ENCODE measurements at regions not wholly inside any gene's neighbourhood (a gene's known extent, or its start where the extent isn't known, plus 50 kb on each side); places are given as distances from the start of the nearest gene placed in this dataset.
"Not testable (repeated sequence)": the region's sequence is repeated elsewhere in the genome, so short reads cannot be mapped to it uniquely, and the experiment has no call there.

DNA sequence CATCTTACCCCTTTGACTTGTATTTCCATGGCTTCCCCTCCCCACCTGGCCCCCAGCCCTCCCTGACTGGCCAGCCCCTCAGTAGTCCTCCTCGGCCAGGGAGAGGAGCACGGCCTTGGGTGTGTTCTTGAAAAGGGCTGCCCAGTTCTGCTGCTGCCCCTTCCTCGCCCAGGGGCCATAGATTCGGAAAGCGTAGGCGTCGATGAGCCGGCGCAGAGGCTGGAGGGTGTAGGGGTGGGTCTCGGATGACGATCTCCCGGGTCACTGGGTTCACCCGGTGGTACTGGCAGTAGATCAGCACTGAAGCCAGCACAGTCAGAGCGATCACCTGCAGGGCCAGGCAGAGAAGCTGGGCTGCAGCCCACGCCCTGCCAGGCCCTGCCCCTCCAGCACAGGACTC lies 71.7 kb downstream of the ZNF479 start:
- H3K4me1 ChIP-seq; DNase-seq (ENCODE audit: low spot score in 2 of 2); H3K4me3 ChIP-seq; H3K36me3 ChIP-seq; H3K27ac ChIP-seq; H3K27me3 ChIP-seq: not testable (repeated sequence)
- peaks cover 11% of the 10 kb centered on the region for H3K9me3 ChIP-seq
- WGBS, result no CpG with 5 or more reads among the region's 15 CpGs

DNA sequence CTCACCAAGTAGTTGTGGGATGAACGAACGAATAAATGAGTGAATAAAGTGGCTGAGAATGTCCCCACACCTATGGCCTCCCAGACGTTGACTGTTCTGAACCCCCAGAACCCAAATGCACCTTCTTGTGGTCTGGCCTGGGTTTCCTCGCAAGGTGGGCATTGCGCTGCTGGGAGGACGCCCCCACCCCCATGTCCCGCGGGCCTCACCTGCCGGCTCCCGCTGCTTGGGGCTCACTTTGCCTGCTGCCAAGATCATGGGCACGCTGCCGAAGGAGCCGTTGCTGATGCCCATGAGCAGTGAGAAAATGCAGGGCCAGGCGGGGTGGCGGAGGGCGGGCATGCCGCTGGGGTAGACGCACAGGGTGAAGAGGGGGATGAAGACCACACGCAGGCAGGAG lies 115.9 kb downstream of the ZNF479 start:
- not testable (repeated sequence) for H3K36me3 ChIP-seq; H3K27ac ChIP-seq; H3K27me3 ChIP-seq; DNase-seq (ENCODE audit: low spot score in 2 of 2); H3K4me3 ChIP-seq; H3K9me3 ChIP-seq; H3K4me1 ChIP-seq
- no CpG with 5 or more reads among the region's 19 CpGs for WGBS

DNA sequence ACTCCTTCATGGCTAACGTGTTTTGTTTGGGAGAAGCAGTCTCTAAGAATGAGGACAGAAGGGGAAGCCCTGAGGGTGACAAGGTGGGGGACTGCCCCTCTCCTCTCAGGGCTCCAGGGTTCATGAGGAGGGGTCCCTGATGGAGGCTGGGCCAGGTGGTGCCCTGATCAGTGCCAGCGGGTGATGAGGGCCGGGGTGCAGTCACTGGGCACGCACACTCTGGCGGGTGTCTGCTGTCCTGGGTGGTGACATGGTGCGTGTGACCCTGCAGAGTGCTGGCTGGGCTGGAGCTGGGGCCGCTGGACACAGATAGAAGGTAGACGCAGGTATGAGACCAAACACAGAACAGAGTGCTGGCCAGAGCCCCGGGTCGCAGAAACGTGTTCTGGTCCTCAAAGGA lies 118.5 kb downstream of the ZNF479 start:
- no CpG with 5 or more reads among the region's 11 CpGs for WGBS
- peak in 1 of 2 donors; percentile 75 for DNase-seq (ENCODE audit: low spot score in 2 of 2)
- H3K4me1 ChIP-seq, H3K9me3 ChIP-seq, H3K27ac ChIP-seq, H3K36me3 ChIP-seq, H3K27me3 ChIP-seq, H3K4me3 ChIP-seq: not testable (repeated sequence)

DNA sequence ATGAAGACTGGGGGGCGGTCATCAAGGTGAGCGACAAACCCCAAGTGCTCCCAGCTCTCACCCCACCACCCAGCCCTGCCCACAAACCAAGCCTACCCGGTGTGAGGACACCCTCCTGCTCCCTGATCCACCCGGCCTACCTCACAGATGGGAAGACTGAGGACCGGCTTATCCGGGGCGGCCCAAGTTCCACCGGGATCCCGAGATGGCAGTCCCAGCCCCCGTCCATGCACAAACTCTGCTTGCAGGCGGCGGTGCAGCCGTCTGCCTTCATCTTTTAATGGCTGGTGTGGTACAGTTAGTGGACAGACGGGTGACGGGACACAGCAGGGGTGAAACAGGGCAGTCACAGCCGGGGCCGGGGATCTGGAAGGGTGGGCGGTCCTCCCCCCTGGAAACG lies 119.3 kb downstream of the ZNF479 start:
- H3K27ac ChIP-seq, H3K27me3 ChIP-seq, H3K4me1 ChIP-seq, H3K9me3 ChIP-seq, H3K36me3 ChIP-seq, H3K4me3 ChIP-seq: not testable (repeated sequence)
- DNase-seq (ENCODE audit: low spot score in 2 of 2), result peak in 1 of 2 donors; percentile 73
- WGBS, result no CpG with 5 or more reads among the region's 19 CpGs

DNA sequence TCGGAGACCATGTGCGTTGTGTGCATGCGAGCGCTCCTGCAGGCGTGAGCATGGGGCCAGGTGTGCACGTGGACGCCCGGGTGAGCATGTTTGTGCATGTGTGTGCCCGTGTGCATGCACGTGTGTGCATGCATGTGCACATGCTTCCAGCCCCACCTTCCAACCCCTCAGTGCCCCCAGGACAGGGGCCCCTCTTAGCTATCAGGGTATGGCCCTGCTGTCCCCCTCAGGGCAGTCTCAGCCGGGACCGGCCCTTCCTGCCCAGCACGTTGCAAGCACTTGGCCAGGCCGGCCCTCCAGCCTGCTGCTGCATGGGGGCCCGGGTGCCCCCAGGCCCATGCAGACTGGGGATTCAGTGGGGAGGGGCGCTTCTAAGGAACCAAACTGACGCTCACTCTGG lies 123.0 kb downstream of the ZNF479 start:
- DNase-seq (ENCODE audit: low spot score in 2 of 2), result peak in 1 of 2 donors; percentile 73
- not testable (repeated sequence) for H3K36me3 ChIP-seq, H3K4me3 ChIP-seq, H3K27ac ChIP-seq, H3K27me3 ChIP-seq, H3K9me3 ChIP-seq, H3K4me1 ChIP-seq
- WGBS, result no CpG with 5 or more reads among the region's 17 CpGs

DNA sequence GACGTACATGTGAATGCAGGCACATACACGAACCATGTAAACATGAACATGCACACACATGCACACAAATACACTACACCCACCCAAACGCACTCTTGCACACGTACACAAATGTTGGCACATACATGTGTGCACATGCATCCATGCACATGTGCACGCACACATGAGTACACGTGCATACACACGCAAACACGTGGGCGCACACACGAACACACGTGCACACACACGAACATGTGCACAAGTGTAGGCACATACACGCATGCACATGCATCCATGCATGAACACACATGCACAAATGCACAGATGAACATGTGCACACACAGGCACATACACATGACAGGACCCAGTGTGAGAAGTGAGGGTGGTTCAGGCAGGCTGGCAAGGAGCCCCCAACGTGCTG lies 126.3 kb downstream of the ZNF479 start:
- not testable (repeated sequence) for H3K36me3 ChIP-seq; H3K27ac ChIP-seq; H3K4me1 ChIP-seq; H3K4me3 ChIP-seq; H3K9me3 ChIP-seq; H3K27me3 ChIP-seq; DNase-seq (ENCODE audit: low spot score in 2 of 2)
- no CpG with 5 or more reads among the region's 14 CpGs for WGBS

DNA sequence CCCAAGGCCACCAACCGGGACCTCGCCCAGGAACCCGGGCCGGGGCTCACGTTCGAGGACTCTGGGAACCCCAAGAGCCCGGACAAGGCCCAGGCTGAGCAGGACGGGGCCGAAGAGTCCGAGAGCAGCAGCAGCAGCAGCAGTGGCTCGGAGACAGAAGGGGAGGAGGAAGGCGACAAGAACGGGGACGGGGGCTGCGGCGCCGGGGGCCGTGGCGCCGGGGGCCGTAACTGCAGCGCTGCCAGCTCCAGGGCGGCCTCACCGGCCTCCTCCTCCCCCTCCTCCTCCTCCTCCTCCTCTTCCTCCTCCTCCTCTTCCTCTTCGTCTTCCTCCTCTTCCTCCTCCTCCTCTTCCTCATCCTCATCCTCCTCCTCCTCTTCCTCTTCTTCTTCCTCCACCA lies 128.4 kb downstream of the ZNF479 start:
- H3K36me3 ChIP-seq; H3K4me3 ChIP-seq; DNase-seq (ENCODE audit: low spot score in 2 of 2); H3K9me3 ChIP-seq; H3K27me3 ChIP-seq; H3K27ac ChIP-seq; H3K4me1 ChIP-seq: not testable (repeated sequence)
- WGBS, result 91% methylated on average over 8 of the region's 25 CpGs

DNA sequence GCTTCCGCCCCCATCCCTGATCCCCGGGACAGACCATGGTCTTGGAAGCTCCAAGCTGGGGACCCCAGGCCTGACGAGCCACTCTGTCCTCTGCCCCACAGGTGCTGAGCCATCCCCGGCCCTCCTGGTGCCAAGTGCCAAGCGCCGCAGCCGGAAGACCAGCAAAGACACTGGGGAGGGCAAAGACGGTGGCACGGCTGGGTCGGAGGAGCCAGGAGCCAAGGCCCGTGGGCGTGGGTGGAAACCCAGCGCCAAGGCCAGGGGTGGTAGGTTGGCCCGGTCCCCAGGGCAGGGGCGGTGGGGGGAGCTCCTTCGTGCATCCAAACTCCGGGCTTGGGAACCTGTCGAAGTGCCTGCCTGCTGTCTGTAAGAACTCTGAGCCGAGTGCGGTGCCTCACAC lies 130.3 kb downstream of the ZNF479 start:
- not testable (repeated sequence) for H3K36me3 ChIP-seq; H3K4me3 ChIP-seq; H3K27ac ChIP-seq; H3K9me3 ChIP-seq; H3K4me1 ChIP-seq; H3K27me3 ChIP-seq; DNase-seq (ENCODE audit: low spot score in 2 of 2)
- WGBS, result 97% methylated on average over 9 of the region's 20 CpGs

DNA sequence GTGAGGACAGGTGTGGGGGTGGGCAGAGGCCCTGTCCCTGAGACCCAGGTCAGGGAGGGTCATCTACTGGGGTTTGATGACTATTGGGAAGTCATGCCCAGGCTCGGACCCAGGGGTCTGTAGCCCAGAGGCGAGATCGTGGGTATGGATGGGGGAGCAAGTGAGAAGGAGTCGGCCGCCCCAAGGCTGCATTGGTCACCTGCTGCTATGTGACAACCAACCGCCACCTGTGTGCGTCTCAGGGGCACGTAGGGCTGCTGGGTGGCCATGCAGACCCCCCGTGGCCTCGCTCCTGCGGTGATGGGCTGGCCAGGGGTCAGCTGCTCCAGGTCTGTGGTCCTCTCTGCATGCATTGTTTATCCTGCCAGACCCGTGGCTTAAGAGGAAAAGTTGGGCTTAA lies 138.5 kb downstream of the ZNF479 start:
- H3K27ac ChIP-seq, H3K27me3 ChIP-seq, H3K4me1 ChIP-seq, H3K36me3 ChIP-seq, H3K9me3 ChIP-seq, H3K4me3 ChIP-seq: not testable (repeated sequence)
- WGBS, result 83% methylated on average over 5 of the region's 12 CpGs
- DNase-seq (ENCODE audit: low spot score in 2 of 2), result peak in 1 of 2 donors; percentile 33

DNA sequence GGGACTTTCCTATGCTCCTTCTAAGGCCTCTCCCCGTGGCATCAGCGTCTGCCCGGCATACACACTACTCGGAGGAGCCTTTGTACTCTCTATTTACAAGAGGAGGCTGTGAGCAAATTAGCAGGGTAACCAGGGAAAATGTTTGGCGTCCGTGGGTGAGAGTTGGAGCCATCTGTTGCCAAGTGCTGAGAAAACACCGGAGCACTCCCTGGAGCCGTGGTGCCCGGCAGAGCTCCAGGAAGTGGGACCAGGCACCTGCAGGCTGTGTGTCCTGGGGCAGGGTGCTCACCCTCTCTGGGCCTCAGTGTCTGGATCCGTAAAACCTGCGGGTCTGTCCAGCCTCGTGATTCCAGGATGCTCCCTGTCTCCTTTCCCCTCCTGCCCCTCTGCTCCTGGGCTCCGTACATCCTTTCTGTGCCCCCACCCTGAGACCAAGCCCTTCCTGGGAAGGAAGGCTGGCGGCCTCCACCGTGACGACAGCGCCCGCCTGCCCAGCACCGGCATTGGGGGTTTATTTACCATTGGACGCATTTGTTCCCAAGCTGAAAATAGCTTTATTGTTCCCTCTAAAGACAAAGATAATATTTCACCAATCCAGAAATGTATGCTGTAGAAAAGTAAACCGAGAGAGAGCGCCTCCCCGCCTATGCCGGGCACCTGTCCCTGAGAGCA lies 174.4 kb downstream of the ZNF479 start:
- H3K4me1 ChIP-seq; H3K27ac ChIP-seq; H3K27me3 ChIP-seq; H3K9me3 ChIP-seq; H3K36me3 ChIP-seq; H3K4me3 ChIP-seq; DNase-seq (ENCODE audit: low spot score in 2 of 2): not testable (repeated sequence)
- WGBS, result no CpG with 5 or more reads among the region's 24 CpGs

DNA sequence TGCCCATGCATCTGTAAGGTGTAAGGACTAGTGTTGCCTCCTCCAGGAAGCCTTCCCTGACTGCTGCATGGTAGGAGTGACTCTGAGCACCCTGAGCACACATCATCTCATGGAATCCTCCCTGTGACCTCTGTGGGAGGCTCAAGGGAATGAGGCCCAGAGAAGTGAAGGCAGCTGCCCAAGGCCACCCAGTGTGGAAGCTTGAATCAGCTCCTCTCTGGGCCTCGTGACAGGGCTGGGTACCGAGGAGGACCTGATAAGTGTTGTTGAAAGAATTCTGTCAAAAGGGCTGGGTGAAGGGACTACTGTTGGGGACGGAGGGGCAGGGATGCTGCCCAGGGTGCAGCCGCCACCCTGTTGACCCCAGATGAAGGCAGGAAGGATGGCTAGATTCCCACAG lies 175.2 kb downstream of the ZNF479 start:
- no CpG with 5 or more reads among the region's 4 CpGs for WGBS
- not testable (repeated sequence) for H3K4me3 ChIP-seq; H3K36me3 ChIP-seq; H3K4me1 ChIP-seq; H3K27ac ChIP-seq; H3K9me3 ChIP-seq; H3K27me3 ChIP-seq; DNase-seq (ENCODE audit: low spot score in 2 of 2)

DNA sequence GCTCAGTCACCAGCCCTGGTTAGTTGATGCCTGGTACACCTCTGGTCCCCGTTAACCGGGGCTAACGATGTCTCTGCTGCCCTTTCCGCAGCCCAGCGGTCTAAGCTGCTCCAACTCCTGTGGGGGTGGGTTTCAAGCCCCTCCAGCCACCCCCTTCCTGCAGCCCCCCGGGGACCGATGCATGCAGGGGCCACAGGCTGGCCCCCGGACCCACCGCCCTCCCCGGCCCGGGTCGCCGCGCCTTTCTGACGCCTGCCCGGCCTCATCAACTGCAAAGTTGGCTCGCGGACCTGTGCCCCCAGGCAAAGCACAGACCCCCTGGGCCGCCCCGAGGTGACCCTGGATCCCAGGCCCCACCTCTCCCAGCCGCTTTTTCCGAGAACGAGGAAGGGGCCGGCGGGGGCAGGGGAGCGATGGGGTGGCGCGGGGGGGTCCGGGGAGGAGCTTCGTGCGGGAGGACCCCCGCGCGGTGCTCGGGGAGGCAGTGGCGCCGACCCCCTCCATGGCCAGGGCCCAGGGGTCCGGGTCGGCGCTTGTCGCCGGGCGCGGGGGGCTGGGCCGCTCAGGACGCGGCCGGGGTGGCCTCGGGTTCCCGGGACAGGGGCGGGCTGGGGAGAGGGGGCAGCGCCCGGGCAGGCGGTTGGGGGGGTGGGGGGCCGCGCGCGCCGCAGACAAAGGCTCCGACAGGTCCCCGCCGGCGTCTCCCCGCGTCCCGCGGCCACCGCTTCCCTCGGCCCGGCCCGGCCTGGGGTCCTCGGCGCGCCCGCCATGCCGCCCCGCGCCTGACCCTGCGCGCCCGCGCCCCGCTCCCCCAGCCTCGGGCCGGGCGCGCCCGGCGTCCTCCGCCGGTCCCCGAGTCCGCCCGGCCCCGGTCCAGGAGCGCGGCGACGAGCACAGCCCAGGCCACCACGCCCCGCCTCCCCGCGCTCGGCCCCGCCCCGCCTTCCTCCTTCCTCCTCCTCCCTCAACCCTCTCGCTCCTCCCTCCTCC lies 183.6 kb downstream of the ZNF479 start:
- H3K27ac ChIP-seq; H3K4me3 ChIP-seq; DNase-seq (ENCODE audit: low spot score in 2 of 2); H3K9me3 ChIP-seq; H3K4me1 ChIP-seq; H3K36me3 ChIP-seq; H3K27me3 ChIP-seq: not testable (repeated sequence)
- WGBS, result 73% methylated on average over 15 of the region's 107 CpGs

DNA sequence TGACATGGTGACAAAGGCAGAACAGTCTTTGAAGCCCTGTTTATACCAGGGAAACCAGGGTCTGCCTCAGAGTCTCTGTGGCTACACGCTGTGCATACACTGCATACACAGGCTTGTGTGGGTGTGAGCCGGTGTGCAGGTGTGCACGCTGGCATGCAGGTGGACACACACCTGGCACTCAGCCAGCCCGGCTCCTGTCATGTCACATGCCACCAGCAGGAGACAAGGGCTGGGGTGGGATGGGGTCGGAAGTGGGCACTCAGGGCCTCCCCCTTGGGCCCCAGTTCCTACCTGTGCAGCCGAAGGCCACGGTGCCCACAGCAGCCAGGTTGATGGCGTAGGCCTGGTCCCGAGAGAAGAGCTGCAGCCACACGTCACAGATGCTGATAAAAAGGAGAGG lies 192.2 kb downstream of the ZNF479 start:
- not testable (repeated sequence) for DNase-seq (ENCODE audit: low spot score in 2 of 2); H3K9me3 ChIP-seq; H3K4me3 ChIP-seq; H3K36me3 ChIP-seq; H3K4me1 ChIP-seq; H3K27me3 ChIP-seq; H3K27ac ChIP-seq
- WGBS, result no CpG with 5 or more reads among the region's 10 CpGs

DNA sequence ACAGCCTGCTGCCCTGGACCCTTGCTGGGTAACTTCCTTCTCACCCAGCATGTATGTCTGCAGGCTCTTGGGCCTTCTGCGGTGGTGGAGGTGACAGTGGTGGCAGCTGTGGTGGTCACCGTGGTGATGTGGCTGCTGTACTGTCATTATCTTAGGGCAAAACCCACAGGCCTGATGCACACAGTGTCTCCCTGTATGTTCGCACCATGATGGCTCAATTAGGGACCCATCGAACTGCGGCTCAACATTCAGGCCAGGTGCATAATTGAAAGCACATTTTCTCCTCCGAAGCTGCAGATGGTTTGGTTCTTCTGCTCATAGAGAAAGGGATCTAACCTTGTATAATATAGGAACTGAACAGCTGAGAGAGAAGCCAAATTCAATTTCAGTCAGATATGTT lies 208.3 kb downstream of the ZNF479 start:
- H3K27me3 ChIP-seq; DNase-seq (ENCODE audit: low spot score in 2 of 2); H3K27ac ChIP-seq; H3K36me3 ChIP-seq; H3K4me1 ChIP-seq; H3K9me3 ChIP-seq; H3K4me3 ChIP-seq: not testable (repeated sequence)
- no CpG with 5 or more reads among the region's 6 CpGs for WGBS
